ENCODE measurements at regions not wholly inside any gene's neighbourhood (a gene's known extent, or its start where the extent isn't known, plus 50 kb on each side); places are given as distances from the start of the nearest gene placed in this dataset.

DNA sequence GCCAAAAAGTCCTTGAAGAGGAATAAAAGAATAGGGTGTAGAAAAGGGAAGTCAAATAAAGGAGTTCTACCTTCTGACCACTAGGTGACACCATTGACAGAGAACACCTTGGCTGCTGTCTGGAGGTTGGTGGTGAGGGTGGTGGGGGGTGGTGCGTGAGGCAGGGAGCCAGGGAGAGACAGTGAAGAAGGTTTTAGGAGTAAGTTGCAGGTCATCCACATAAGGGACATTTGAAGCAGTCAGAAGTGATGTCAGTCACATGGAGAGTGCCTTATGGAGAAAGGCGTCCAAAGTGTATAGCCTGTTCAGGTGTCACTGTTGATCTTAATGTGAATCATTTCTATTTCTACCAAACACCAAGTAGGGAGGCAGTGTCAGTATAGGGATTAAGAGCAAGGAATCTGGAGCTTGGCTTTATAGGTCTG is 279.3 kb upstream of the DDHD1 start:
- Histone ChIP-seq H3K4me1 (replicated peaks in 1 of 4; ENCODE audit: control insufficient read depth in 3 of 4, insufficient read depth in 4 of 4, low read length in 3 of 4) (peaks cover 0 to 3% (median 1%) of the 10 kb centered on the region in 4 experiments; a peak in 2 of 7 replicates), H4K8ac (ENCODE audit: extremely low read depth, insufficient read depth, low read length) (no peak overlapping the region), H3K79me2 (ENCODE audit: control insufficient read depth in 1 of 2, insufficient read depth in 2 of 2, low read length in 2 of 2) (no peaks in the 10 kb centered on the region), H2BK15ac (ENCODE audit: low read length) (no peak overlapping the region), H3K79me1 (ENCODE audit: low read depth, low read length) (no peaks in the 10 kb centered on the region), H3K23ac (ENCODE audit: insufficient read length) (no peak overlapping the region), H2BK12ac (ENCODE audit: low read depth, low read length) (no peak overlapping the region), H3K9ac (replicated peaks in 1 of 4; ENCODE audit: extremely low read depth in 1 of 4, low read depth in 3 of 4, low read length in 3 of 4) (no peak overlapping the region), H3K9me3 (ENCODE audit: insufficient read depth in 2 of 2, low read depth in 1 of 2, low read length in 1 of 2) (no peaks in the 10 kb centered on the region), H2BK5ac (ENCODE audit: low read depth, low read length) (no peak overlapping the region), H2BK20ac (ENCODE audit: low read length) (no peak overlapping the region), H3K56ac (replicated peaks; ENCODE audit: insufficient read length, low read depth, low read length) (no peak overlapping the region), H3K4ac (replicated peaks; ENCODE audit: insufficient read length, low read depth, low read length) (no peak overlapping the region), H4K20me1 (replicated peaks in 1 of 2; ENCODE audit: control insufficient read depth in 1 of 2, insufficient read depth in 2 of 2, low read length in 2 of 2) (no peaks in the 10 kb centered on the region), H3K36me3 (ENCODE audit: control insufficient read depth in 2 of 4, insufficient read depth in 4 of 4, low read length in 3 of 4) (no peaks in the 10 kb centered on the region; a peak in 1 of 8 replicates), H3K4me2 (ENCODE audit: insufficient read depth in 1 of 2, low read depth in 2 of 2, low read length in 2 of 2) (no peak overlapping the region), H3K23me2 (ENCODE audit: low read depth, low read length) (no peaks in the 10 kb centered on the region), H2AK5ac (ENCODE audit: low read depth, low read length) (no peak overlapping the region), H3K18ac (ENCODE audit: extremely low read depth, low read length) (no peak overlapping the region), H4K91ac (replicated peaks; ENCODE audit: insufficient read length, low read length) (no peak overlapping the region), H4K5ac (ENCODE audit: insufficient read length, low read depth, low read length) (no peak overlapping the region), H3K14ac (ENCODE audit: insufficient read length) (no peak overlapping the region), H2AFZ (ENCODE audit: low read length) (no peak overlapping the region), H3K4me3 (ENCODE audit: extremely low read depth in 1 of 4, insufficient read depth in 2 of 4, low read depth in 3 of 4, low read length in 4 of 4) (no peak overlapping the region), H2BK120ac (replicated peaks; ENCODE audit: low read depth, low read length) (no peak overlapping the region), H3K27ac (ENCODE audit: low read depth, low read length) (no peak overlapping the region), H3K27me3 (replicated peaks in 1 of 4; ENCODE audit: control insufficient read depth in 3 of 4, extremely low read depth in 1 of 4, insufficient read depth in 3 of 4, low read length in 3 of 4) (no peaks in the 10 kb centered on the region)
- 53% methylated on average over 2 of the region's 2 CpGs; no CpG with 5 or more reads in 1 of the 2 experiments for WGBS, 2 experiments (ENCODE audit: extremely low coverage in 1 of 2, insufficient coverage in 1 of 2, insufficient read length in 1 of 2, insufficient replicate concordance in 2 of 2, low coverage in 1 of 2, low lambda C conversion rate in 2 of 2, missing lambda C conversion rate in 1 of 2)
- TF ChIP-seq CEBPB (IDR thresholded peaks at IDR 0.05; ENCODE audit: low read depth, low read length), result no peak
- TF ChIP-seq KDM1A (IDR thresholded peaks at IDR 0.05; ENCODE audit: borderline replicate concordance, low read length), result no peak
- TF ChIP-seq CTCF (IDR thresholded peaks at IDR 0.05; ENCODE audit: control extremely low read depth in 1 of 3, insufficient read depth in 1 of 3, low read depth in 1 of 3, low read length in 3 of 3), result peak; percentile 55 to 84 (median 65)
- peak; percentile 91 to 93 for TF ChIP-seq RAD21 (IDR thresholded peaks at IDR 0.05 in 1 of 2, conservative IDR thresholded peaks at IDR 0.05 in 1 of 2; ENCODE audit: low read depth in 2 of 2, low read length in 2 of 2)
- TF ChIP-seq SRF (IDR thresholded peaks at IDR 0.05; ENCODE audit: low read depth, low read length), result peak; percentile 4; the same call in 1 of the 2 replicates
- TF ChIP-seq KDM4A (IDR thresholded peaks at IDR 0.05; ENCODE audit: low read depth, low read length, severe bottlenecking), result no peak
- CTCF ChIA-PET (ENCODE audit: partially characterized antibody), result interaction anchor here (0.7 to 5.0 kb wide), 19 partner anchors 9 to 916 kb away, joined by 3 to 20 read pairs (median 4); no protein-coding TSS in a partner anchor
- POLR2A ChIA-PET (ENCODE audit: partially characterized antibody), result interaction anchor here (0.6 kb wide), 1 partner anchor 520 kb away, joined by 3 read pairs; no protein-coding TSS in a partner anchor
- FAIRE-seq (peak; percentile 85), DNase-seq (ENCODE audit: low read depth in 1 of 2, low spot score in 2 of 2) (peak; percentile 21 to 51)

Data from H1 (cell line).